GM19328 (cell line): ENCODE measurements at regions not wholly inside any gene's neighbourhood (a gene's known extent, or its start where the extent isn't known, plus 50 kb on each side); places are given as distances from the start of the nearest gene placed in this dataset.

ENCODE experiments used
- ATAC-seq: cut with Tn5 transposase; IDR thresholded peaks from one replicate; pipeline ENCODE4 v1.9.1; 2021; ENCODE audit warnings: mild to moderate bottlenecking, moderate library complexity; ENCODE audit not compliant: unreplicated experiment

- no peak for ATAC-seq
These were observed 585.2 kb upstream of the C9orf72 start for GRCh38 chr9:28158451-28158850.

- no peak for ATAC-seq
These were observed 590.3 kb upstream of the C9orf72 start for GRCh38 chr9:28163619-28164018.

GRCh38 chr9:28166179-28166578, 592.9 kb upstream of the C9orf72 start:
- ATAC-seq = no peak

GRCh38 chr9:28177142-28177541, 603.9 kb upstream of the C9orf72 start:
- no peak for ATAC-seq

GRCh38 chr9:28177925-28178324, 604.6 kb upstream of the C9orf72 start:
- ATAC-seq = no peak

- no peak for ATAC-seq
These were observed 606.6 kb upstream of the C9orf72 start for GRCh38 chr9:28179893-28180292.

- no peak for ATAC-seq
These were observed 617.7 kb upstream of the C9orf72 start for GRCh38 chr9:28190981-28191380.

GRCh38 chr9:28197653-28198052, 624.4 kb upstream of the C9orf72 start:
- no peak for ATAC-seq

GRCh38 chr9:28203036-28203435, 629.8 kb upstream of the C9orf72 start:
- ATAC-seq = no peak

- ATAC-seq = no peak
These were observed 633.0 kb upstream of the C9orf72 start for GRCh38 chr9:28206280-28206679.

GRCh38 chr9:28207657-28208056, 634.4 kb upstream of the C9orf72 start:
- ATAC-seq = no peak

GRCh38 chr9:28209130-28209529, 635.8 kb upstream of the C9orf72 start:
- no peak for ATAC-seq

GRCh38 chr9:28212979-28213378, 639.7 kb upstream of the C9orf72 start:
- no peak for ATAC-seq

- no peak for ATAC-seq
These were observed 642.4 kb upstream of the C9orf72 start for GRCh38 chr9:28215536-28216299.

GRCh38 chr9:28232686-28233085, 659.4 kb upstream of the C9orf72 start:
- no peak for ATAC-seq

- no peak for ATAC-seq
These were observed 661.0 kb upstream of the C9orf72 start for GRCh38 chr9:28234133-28234893.

- ATAC-seq = no peak
These were observed 661.6 kb upstream of the C9orf72 start for GRCh38 chr9:28234894-28235277.

- ATAC-seq = no peak
These were observed 676.1 kb upstream of the C9orf72 start for GRCh38 chr9:28249424-28249823.

GRCh38 chr9:28255174-28255573, 681.9 kb upstream of the C9orf72 start:
- ATAC-seq = no peak

- ATAC-seq = no peak
These were observed 687.0 kb upstream of the C9orf72 start for GRCh38 chr9:28260330-28260729.

- ATAC-seq = no peak
These were observed 691.1 kb upstream of the C9orf72 start for GRCh38 chr9:28264368-28264767.

GRCh38 chr9:28267351-28267750, 694.1 kb upstream of the C9orf72 start:
- no peak for ATAC-seq
